ENCODE measurements at regions not wholly inside any gene's neighbourhood (a gene's known extent, or its start where the extent isn't known, plus 50 kb on each side); places are given as distances from the start of the nearest gene placed in this dataset.

- no peak for TF ChIP-seq CTCF (IDR thresholded peaks at IDR 0.05; ENCODE audit: extremely low read depth in 1 of 2, insufficient read depth in 1 of 2, low read depth in 1 of 2, low read length in 2 of 2)
- TF ChIP-seq GATA2 (IDR thresholded peaks at IDR 0.05; ENCODE audit: insufficient read depth, insufficient read length, low read depth, low read length), result no peak
These were observed 655.6 kb upstream of the GALNTL6 start for GRCh38 chr4:171157462-171158082.
